ENCODE measurements at regions not wholly inside any gene's neighbourhood (a gene's known extent, or its start where the extent isn't known, plus 50 kb on each side); places are given as distances from the start of the nearest gene placed in this dataset.
A peak's percentile ranks its signal among the peaks of the same experiment; 100 is the strongest.

DNA sequence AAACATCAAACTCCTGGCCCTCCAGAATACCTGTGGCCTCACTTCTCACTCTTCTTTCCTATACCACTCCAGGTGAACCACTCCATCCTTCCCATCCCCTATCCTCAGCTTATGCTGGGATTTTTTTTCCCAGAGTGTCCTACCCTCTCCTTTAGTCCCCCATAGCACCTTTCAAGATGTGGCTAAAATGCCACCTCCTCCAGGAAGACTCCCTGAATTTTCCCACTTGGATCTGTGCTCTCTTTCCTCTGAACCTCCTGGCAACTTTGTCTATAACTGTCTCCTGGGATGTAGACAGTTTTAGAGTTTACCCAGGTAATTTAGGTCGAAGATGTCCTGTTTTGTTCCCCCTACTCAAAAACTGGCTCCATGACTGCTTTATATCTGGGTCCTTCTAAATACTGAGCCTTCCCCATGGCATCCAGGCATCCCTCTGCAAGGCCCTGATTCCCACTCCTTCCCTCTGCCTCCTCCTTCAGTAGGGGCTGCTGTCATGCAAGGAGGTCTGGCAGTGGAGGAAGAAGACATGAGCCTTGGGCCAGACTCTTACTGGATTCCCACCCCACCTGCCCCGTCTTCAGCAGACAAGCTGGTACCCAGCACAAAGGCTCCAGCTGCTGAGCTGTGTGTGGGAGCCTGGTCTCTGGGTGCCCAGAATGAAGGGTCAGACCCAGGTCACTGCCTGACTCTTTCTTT, 161.5 kb downstream of the SMAD6 start:
- Mint-ChIP-seq H3K36me3 (ENCODE audit: low read depth, unreplicated experiment) (no peaks in the 10 kb centered on the region), H3K4me1 (ENCODE audit: unreplicated experiment) (peaks cover 11% of the 10 kb centered on the region), H3K27ac (ENCODE audit: unreplicated experiment) (peak overlapping the region; percentile 21), H3K9me3 (ENCODE audit: unreplicated experiment) (no peaks in the 10 kb centered on the region), H3K4me3 (ENCODE audit: unreplicated experiment) (no peak overlapping the region), H3K27me3 (ENCODE audit: unreplicated experiment) (peaks cover 9% of the 10 kb centered on the region)
- no peak for DNase-seq (ENCODE audit: low spot score)
- TF ChIP-seq, protein P1, sequence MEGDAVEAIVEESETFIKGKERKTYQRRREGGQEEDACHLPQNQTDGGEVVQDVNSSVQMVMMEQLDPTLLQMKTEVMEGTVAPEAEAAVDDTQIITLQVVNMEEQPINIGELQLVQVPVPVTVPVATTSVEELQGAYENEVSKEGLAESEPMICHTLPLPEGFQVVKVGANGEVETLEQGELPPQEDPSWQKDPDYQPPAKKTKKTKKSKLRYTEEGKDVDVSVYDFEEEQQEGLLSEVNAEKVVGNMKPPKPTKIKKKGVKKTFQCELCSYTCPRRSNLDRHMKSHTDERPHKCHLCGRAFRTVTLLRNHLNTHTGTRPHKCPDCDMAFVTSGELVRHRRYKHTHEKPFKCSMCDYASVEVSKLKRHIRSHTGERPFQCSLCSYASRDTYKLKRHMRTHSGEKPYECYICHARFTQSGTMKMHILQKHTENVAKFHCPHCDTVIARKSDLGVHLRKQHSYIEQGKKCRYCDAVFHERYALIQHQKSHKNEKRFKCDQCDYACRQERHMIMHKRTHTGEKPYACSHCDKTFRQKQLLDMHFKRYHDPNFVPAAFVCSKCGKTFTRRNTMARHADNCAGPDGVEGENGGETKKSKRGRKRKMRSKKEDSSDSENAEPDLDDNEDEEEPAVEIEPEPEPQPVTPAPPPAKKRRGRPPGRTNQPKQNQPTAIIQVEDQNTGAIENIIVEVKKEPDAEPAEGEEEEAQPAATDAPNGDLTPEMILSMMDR (IDR thresholded peaks at IDR 0.05; ENCODE audit: unreplicated experiment): no peak

DNA sequence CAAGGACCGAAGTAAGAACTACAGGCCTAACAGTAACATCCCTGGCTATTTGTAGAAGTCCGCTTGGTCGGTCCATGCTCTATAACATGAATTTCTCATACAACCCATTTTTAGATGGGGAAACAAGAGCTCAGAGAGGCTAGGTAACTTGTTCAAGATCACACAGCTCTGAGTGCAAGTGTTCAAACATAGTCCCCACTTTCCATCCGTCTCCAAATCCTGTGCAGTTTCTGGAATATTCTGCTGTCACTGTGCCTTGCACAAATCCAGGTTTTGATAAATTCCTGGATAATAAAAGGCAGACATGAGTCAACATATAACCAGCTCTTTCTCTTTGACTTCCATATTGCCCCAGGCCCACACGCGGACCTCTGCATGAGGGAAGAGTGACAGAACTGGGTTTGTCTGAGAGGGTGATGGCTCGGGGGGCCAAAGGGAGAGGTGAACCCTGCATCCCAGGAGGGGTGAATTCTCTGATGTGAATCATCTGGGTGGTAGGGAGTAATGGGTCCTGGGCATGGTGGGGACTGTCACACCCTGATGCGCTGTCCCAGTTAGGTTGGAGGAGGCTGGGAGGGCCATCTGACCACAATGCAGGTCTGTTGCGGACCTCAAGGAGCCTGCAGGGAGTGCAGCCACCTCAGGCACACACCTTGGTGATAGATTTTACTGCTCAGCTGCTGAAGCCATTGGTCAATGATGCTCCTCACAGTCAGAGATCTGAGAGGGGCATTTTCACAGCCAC, 162.2 kb downstream of the SMAD6 start:
- H3K4me3 Mint-ChIP-seq (ENCODE audit: unreplicated experiment): no peak overlapping the region
- H3K4me1 Mint-ChIP-seq (ENCODE audit: unreplicated experiment): peaks cover 15% of the 10 kb centered on the region
- TF ChIP-seq, protein P1 (IDR thresholded peaks at IDR 0.05; ENCODE audit: unreplicated experiment): no peak
- H3K9me3 Mint-ChIP-seq (ENCODE audit: unreplicated experiment): no peaks in the 10 kb centered on the region
- no peaks in the 10 kb centered on the region for H3K36me3 Mint-ChIP-seq (ENCODE audit: low read depth, unreplicated experiment)
- H3K27ac Mint-ChIP-seq (ENCODE audit: unreplicated experiment): no peak overlapping the region
- H3K27me3 Mint-ChIP-seq (ENCODE audit: unreplicated experiment): peaks cover 8% of the 10 kb centered on the region
- DNase-seq (ENCODE audit: low spot score): no peak

DNA sequence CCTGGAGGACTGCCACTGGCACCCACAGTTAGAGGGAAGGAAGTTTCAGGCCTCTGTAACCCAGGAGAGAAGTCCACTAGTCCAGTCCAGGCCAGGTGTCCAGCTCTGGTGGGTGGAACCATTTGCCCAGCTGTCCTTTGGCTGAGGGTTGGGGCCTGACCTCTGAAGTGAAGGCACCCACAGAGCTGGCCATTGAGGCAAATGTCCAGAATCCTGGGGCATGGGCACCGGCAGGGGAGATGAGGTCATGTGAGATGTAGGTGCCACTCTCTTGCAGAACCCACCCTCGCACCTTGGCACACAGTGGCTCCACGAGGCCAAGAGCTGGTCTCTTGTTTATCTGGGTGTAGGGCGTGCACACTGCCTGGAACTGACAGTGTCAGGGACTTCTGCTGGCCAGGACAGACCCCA, 162.8 kb downstream of the SMAD6 start:
- Mint-ChIP-seq H3K4me1 (ENCODE audit: unreplicated experiment) (peaks cover 15% of the 10 kb centered on the region), H3K4me3 (ENCODE audit: unreplicated experiment) (no peak overlapping the region), H3K27me3 (ENCODE audit: unreplicated experiment) (peaks cover 5% of the 10 kb centered on the region), H3K9me3 (ENCODE audit: unreplicated experiment) (no peaks in the 10 kb centered on the region), H3K36me3 (ENCODE audit: low read depth, unreplicated experiment) (no peaks in the 10 kb centered on the region), H3K27ac (ENCODE audit: unreplicated experiment) (no peak overlapping the region)
- no peak for DNase-seq (ENCODE audit: low spot score)
- TF ChIP-seq, protein P1 (IDR thresholded peaks at IDR 0.05; ENCODE audit: unreplicated experiment): no peak

DNA sequence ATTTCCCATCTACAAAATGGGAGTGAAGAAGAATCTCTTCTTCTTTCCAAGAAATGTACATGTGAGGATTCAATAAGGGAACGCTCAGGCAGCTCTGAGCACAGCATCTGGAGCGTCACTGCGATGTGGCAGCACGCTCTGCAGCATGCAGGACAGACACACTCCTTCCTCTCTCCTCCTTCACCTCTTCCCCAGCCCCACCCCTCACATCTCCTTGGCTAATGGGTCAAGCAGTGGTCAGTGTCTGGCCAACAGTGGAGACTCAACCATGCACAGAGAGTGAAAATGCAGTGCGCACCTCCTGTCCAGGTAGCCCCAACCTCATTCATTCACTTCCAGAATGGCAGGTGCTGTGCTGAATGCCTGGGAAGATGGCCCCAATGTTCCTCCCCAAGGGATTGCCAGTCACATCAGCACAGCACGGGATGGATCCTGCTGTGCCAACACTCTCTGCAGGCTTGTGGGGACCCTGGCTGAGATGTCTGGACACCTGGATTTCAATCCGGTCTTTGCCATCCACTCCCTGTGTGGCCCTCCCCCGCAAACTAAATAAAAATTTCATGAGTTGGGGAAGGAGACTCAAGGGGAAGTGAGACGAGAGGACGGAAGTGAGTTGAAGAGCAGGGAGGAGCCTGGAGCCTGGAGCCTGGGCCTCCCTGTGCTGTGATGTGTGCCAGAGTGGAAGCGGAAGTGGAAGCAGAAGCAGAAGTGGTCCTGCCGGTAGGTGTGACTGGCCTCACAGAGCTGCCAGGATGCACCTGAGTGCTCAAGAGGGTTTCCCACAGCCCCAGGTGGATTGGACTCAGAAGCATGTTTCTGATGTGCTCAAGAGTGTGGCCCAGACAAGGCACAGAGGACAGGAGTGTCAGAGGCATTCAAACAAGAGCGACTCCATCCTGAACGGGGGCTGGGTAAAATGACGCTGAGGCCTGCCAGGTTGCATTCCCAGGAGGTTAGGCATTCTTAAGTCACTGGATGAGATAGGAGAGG, 163.9 kb downstream of the SMAD6 start:
- no peak overlapping the region for H3K4me3 Mint-ChIP-seq (ENCODE audit: unreplicated experiment)
- DNase-seq (ENCODE audit: low spot score): no peak
- H3K27ac Mint-ChIP-seq (ENCODE audit: unreplicated experiment): peak overlapping the region; percentile 53
- H3K27me3 Mint-ChIP-seq (ENCODE audit: unreplicated experiment): peaks cover 5% of the 10 kb centered on the region
- TF ChIP-seq, protein P1 (IDR thresholded peaks at IDR 0.05; ENCODE audit: unreplicated experiment): no peak
- peaks cover 15% of the 10 kb centered on the region for H3K4me1 Mint-ChIP-seq (ENCODE audit: unreplicated experiment)
- no peaks in the 10 kb centered on the region for H3K36me3 Mint-ChIP-seq (ENCODE audit: low read depth, unreplicated experiment)
- H3K9me3 Mint-ChIP-seq (ENCODE audit: unreplicated experiment): no peaks in the 10 kb centered on the region

Measured in endothelial cell (in vitro differentiated cells).